GM06990 (cell line): ENCODE measurements at regions not wholly inside any gene's neighbourhood (a gene's known extent, or its start where the extent isn't known, plus 50 kb on each side); places are given as distances from the start of the nearest gene placed in this dataset.

ENCODE experiments used
- DNase-seq: peaks from one replicate; pipeline ENCODE4 v3.0.0-alpha.2; 2011; ENCODE audit not compliant: insufficient read length; ENCODE audit errors: extremely low read depth
- H3K27me3 ChIP-seq: replicated peaks from 2 replicates; pipeline ENCODE4 v1.6.0; 2011; ENCODE audit warnings: low read length; ENCODE audit not compliant: control insufficient read depth, insufficient read depth
- H3K36me3 ChIP-seq: 2 replicates; pipeline ENCODE4 v1.5.1; 2011; ENCODE audit warnings: low read length; ENCODE audit not compliant: control insufficient read depth, insufficient read depth
- H3K4me3 ChIP-seq: replicated peaks from 2 replicates; pipeline ENCODE4 v1.5.1; 2011; ENCODE audit warnings: low read depth, mild to moderate bottlenecking, control low read depth, low read length
- TF ChIP-seq, protein P1 (sequence below): IDR thresholded peaks from 2 replicates; pipeline ENCODE4 v1.5.1; 2011; ENCODE audit warnings: low read length, control low read depth, mild to moderate bottlenecking, inconsistent platforms; ENCODE audit not compliant: insufficient read depth, poor library complexity, severe bottlenecking

DNA sequence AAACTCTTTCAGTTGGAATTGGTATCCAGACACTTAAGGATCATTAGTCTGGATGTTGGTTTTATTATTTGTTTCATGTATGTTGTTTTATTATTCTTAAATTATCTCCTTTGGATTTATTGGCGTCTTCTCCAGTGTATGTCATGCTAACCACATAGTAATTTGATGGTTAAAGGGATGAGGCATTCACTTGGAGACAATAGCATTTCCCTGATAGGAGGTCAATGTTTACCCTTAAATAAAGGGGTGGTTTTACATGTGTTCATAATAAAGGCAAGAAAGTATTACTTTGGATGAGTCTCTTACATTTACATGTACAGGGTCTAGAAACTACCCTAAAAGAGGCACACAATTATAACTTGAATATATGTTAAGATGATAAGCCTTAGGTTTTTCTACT is 51.2 kb upstream of the RNF144B start:
- Histone ChIP-seq H3K27me3 (no peaks in the 10 kb centered on the region), H3K36me3 (no peaks in the 10 kb centered on the region), H3K4me3 (no peak overlapping the region)
- no peak for DNase-seq
- TF ChIP-seq, protein P1, sequence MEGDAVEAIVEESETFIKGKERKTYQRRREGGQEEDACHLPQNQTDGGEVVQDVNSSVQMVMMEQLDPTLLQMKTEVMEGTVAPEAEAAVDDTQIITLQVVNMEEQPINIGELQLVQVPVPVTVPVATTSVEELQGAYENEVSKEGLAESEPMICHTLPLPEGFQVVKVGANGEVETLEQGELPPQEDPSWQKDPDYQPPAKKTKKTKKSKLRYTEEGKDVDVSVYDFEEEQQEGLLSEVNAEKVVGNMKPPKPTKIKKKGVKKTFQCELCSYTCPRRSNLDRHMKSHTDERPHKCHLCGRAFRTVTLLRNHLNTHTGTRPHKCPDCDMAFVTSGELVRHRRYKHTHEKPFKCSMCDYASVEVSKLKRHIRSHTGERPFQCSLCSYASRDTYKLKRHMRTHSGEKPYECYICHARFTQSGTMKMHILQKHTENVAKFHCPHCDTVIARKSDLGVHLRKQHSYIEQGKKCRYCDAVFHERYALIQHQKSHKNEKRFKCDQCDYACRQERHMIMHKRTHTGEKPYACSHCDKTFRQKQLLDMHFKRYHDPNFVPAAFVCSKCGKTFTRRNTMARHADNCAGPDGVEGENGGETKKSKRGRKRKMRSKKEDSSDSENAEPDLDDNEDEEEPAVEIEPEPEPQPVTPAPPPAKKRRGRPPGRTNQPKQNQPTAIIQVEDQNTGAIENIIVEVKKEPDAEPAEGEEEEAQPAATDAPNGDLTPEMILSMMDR: no peak

DNA sequence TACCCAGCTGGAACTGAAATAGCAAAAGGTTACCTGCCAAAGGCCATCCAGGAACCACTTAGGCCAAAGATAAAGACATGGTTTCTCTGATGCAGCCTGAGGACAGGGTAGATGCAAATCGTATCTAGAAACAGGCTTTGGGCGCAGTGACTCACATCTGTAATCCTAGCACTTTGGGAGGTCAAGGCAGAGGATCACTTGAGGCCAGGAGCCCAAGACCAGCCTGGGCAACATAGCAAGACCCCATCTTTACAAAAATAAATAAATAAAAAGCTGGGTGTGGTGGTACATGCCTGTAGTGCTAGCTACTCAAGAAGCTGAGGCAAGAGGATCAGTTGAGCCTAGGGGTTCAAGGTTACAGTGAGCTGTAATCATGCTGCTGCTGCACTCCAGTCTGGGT is 52.9 kb upstream of the RNF144B start:
- no peaks in the 10 kb centered on the region for H3K27me3 ChIP-seq
- H3K36me3 ChIP-seq: no peaks in the 10 kb centered on the region
- TF ChIP-seq, protein P1: no peak
- H3K4me3 ChIP-seq: no peak overlapping the region
- DNase-seq: no peak

GRCh38 chr6:18330548-18331081 is 56.5 kb upstream of the RNF144B start:
- no peak overlapping the region for H3K4me3 ChIP-seq
- no peaks in the 10 kb centered on the region for H3K36me3 ChIP-seq
- TF ChIP-seq, protein P1: no peak
- H3K27me3 ChIP-seq: no peaks in the 10 kb centered on the region
- DNase-seq: peak; percentile 42

- TF ChIP-seq, protein P1: no peak
- no peak for DNase-seq
- Histone ChIP-seq H3K27me3 (no peaks in the 10 kb centered on the region), H3K36me3 (no peaks in the 10 kb centered on the region), H3K4me3 (no peak overlapping the region)
Observed at GRCh38 chr6:18329776-18330175, 57.4 kb upstream of the RNF144B start.

- DNase-seq: no peak
- TF ChIP-seq, protein P1: no peak
- H3K36me3 ChIP-seq: no peaks in the 10 kb centered on the region
- H3K27me3 ChIP-seq: no peaks in the 10 kb centered on the region
- H3K4me3 ChIP-seq: no peak overlapping the region
Observed at GRCh38 chr6:18328540-18328939, 58.6 kb upstream of the RNF144B start.

GRCh38 chr6:18328070-18328469 is 59.1 kb upstream of the RNF144B start:
- H3K27me3 ChIP-seq: no peaks in the 10 kb centered on the region
- TF ChIP-seq, protein P1: no peak
- no peaks in the 10 kb centered on the region for H3K36me3 ChIP-seq
- DNase-seq: no peak
- no peak overlapping the region for H3K4me3 ChIP-seq
